ENCODE measurements at regions not wholly inside any gene's neighbourhood (a gene's known extent, or its start where the extent isn't known, plus 50 kb on each side); places are given as distances from the start of the nearest gene placed in this dataset.

DNA sequence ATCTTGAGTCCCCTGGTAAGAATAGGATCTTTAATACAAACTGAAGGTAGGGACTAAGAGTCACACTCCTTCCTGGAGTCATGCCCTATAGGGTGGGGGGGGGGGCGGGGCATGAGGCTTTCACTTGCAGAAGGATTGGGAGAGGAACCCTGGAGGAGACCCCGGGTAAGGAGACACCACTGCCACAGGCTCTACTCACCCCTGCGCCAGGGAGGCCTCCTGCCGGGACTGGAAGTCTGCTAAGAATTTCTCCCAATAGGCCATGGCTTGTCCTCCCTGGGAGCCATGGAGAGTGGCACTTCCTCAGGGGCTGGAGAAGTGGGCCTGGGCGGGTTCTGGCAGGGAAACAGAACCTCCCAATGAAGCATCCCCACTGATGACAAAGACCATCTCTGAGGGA lies 645.3 kb upstream of the RAB6C start:
- Histone ChIP-seq H3K9me3 (ENCODE audit: low read length) (no peaks in the 10 kb centered on the region), H3F3A (ENCODE audit: low read length, unreplicated experiment) (no peaks in the 10 kb centered on the region), H3K27me3 (ENCODE audit: low read length) (peaks cover 7% of the 10 kb centered on the region; the same call in 1 of the 2 replicates), H3K9me2 (replicated peaks; ENCODE audit: low read length) (no peaks in the 10 kb centered on the region), H3K79me2 (ENCODE audit: low read length) (no peaks in the 10 kb centered on the region), H3K36me3 (ENCODE audit: low read depth, low read length) (no peaks in the 10 kb centered on the region), H3K4me2 (ENCODE audit: low read length) (no peak overlapping the region), H2AFZ (ENCODE audit: low read length) (no peak overlapping the region), H3K27ac (ENCODE audit: low read length) (no peak overlapping the region), H4K20me1 (ENCODE audit: low read length) (no peaks in the 10 kb centered on the region), H3K9ac (ENCODE audit: low read length) (no peak overlapping the region), H3K4me1 (ENCODE audit: insufficient read depth, low read length) (no peaks in the 10 kb centered on the region), H3K4me3 (ENCODE audit: low read length) (no peak overlapping the region)
- TF ChIP-seq EZH2phosphoT487 (IDR thresholded peaks at IDR 0.05; ENCODE audit: borderline replicate concordance, low read length): no peak
- no peak for TF ChIP-seq EZH2 (IDR thresholded peaks at IDR 0.05; ENCODE audit: low read length, unreplicated experiment)
- no peak for TF ChIP-seq CTCF (conservative IDR thresholded peaks at IDR 0.05; ENCODE audit: low read depth, low read length)
- ChIA-PET POLR2A (ENCODE audit: unreplicated experiment) (no interaction called here), CTCF (no interaction called here)
- ATAC-seq (no peak), DNase-seq (no peak)
- no TSS peak for BruUV-seq (replicated peaks)
- intact Hi-C loops (cut with micrococcal nuclease): no loop called here

DNA sequence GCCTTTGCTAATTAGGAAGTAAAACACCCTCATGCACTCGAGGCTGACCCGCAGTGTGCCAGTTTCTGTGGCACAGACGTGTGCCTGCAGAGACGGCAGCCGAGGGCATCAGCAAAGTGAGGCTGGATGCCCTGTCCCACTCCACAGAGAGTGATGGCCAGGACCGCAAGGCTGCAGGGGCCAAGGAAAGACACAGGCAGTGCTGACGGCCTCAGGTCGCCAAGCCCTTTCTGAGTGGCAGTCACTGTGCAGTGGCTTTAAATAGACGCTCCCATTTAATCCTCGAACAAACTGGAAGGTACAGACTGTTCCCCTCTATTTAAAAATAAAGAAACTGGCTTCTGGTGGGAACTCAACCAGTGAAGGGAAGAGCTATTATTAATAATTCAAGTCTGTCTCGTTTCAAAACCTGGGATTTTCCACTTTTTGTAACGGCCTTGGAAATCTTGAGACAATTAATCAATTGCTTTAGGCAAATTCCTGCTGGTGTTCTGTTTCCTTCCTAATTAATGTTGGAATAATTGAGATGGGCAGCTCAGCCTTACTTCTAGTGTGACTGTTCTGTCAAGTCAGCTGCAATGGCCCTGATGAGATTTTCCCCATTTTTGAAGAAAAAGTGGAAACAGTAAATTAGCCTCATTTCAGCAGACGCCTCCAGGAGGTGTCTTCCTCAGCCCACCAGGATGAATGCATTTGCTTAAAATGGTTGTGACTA lies 644.6 kb upstream of the RAB6C start:
- ChIA-PET POLR2A (ENCODE audit: unreplicated experiment) (no interaction called here), CTCF (no interaction called here)
- no peak for ATAC-seq

More for the DNA sequence above, 644.6 kb upstream of the RAB6C start:
- Histone ChIP-seq H3F3A (ENCODE audit: low read length, unreplicated experiment) (no peaks in the 10 kb centered on the region), H3K9me3 (ENCODE audit: low read length) (no peaks in the 10 kb centered on the region), H3K9ac (ENCODE audit: low read length) (no peak overlapping the region), H3K4me3 (ENCODE audit: low read length) (no peak overlapping the region), H4K20me1 (ENCODE audit: low read length) (no peaks in the 10 kb centered on the region), H3K4me1 (ENCODE audit: insufficient read depth, low read length) (no peaks in the 10 kb centered on the region), H3K27me3 (ENCODE audit: low read length) (peaks cover 7% of the 10 kb centered on the region; the same call in 1 of the 2 replicates), H3K27ac (ENCODE audit: low read length) (no peak overlapping the region), H2AFZ (ENCODE audit: low read length) (no peak overlapping the region), H3K79me2 (ENCODE audit: low read length) (no peaks in the 10 kb centered on the region), H3K9me2 (replicated peaks; ENCODE audit: low read length) (no peaks in the 10 kb centered on the region), H3K4me2 (ENCODE audit: low read length) (no peak overlapping the region), H3K36me3 (ENCODE audit: low read depth, low read length) (no peaks in the 10 kb centered on the region)
- intact Hi-C loops (cut with micrococcal nuclease): no loop called here
- BruUV-seq (replicated peaks): no TSS peak
- no peak for DNase-seq
- TF ChIP-seq EZH2phosphoT487 (IDR thresholded peaks at IDR 0.05; ENCODE audit: borderline replicate concordance, low read length): no peak
- no peak for TF ChIP-seq CTCF (conservative IDR thresholded peaks at IDR 0.05; ENCODE audit: low read depth, low read length)
- no peak for TF ChIP-seq EZH2 (IDR thresholded peaks at IDR 0.05; ENCODE audit: low read length, unreplicated experiment)
